Mammary epithelial cell (primary cell): ENCODE measurements at regions not wholly inside any gene's neighbourhood (a gene's known extent, or its start where the extent isn't known, plus 50 kb on each side); places are given as distances from the start of the nearest gene placed in this dataset.

Experiments used
- CTCF ChIP-seq, 2 donors: IDR thresholded peaks in 1 of 2; conservative IDR thresholded peaks in 1 of 2; 2 replicates each; pipeline ENCODE4 v1.5.1; 2011 to 2012; ENCODE audit warnings: inconsistent platforms in 2 of 2, low read length in 2 of 2, mild to moderate bottlenecking in 2 of 2, control low read depth in 1 of 2, low read depth in 1 of 2; ENCODE audit not compliant: insufficient read depth in 1 of 2; ENCODE audit errors: extremely low read depth in 1 of 2
- EZH2 ChIP-seq: IDR thresholded peaks from 2 replicates; pipeline ENCODE4 v1.6.1; 2012; ENCODE audit warnings: low read length, inconsistent platforms, borderline replicate concordance

- TF ChIP-seq CTCF (conservative IDR thresholded peaks at IDR 0.05 in 1 of 2, IDR thresholded peaks at IDR 0.05 in 1 of 2; ENCODE audit: extremely low read depth in 1 of 2, insufficient read depth in 1 of 2, low read depth in 1 of 2, low read length in 2 of 2) (no peak), EZH2 (no peak)
Observed at GRCh38 chr12:13749389-13749788, 232.0 kb downstream of the GRIN2B start.
